BE2C (cell line): ENCODE measurements at regions not wholly inside any gene's neighbourhood (a gene's known extent, or its start where the extent isn't known, plus 50 kb on each side); places are given as distances from the start of the nearest gene placed in this dataset.
"Not testable (repeated sequence)": the region's sequence is repeated elsewhere in the genome, so short reads cannot be mapped to it uniquely, and the experiment has no call there.

Experiments used
- DNase-seq: peaks from one replicate; pipeline ENCODE4 v3.0.0-alpha.2; 2020
- H3K27me3 ChIP-seq: fragments of 250-450 bp; sonication (Bioruptor Pico); 2 replicates; pipeline ENCODE4 v1.5.1; 2020; ENCODE audit warnings: mild to moderate bottlenecking
- H3K36me3 ChIP-seq: fragments of 250-450 bp; sonication (Bioruptor Pico); 2 replicates; pipeline ENCODE4 v1.5.1; 2020; ENCODE audit warnings: mild to moderate bottlenecking
- H3K4me1 ChIP-seq: fragments of 250-450 bp; sonication (Bioruptor Pico); 2 replicates; pipeline ENCODE4 v1.5.1; 2020
- H3K4me3 ChIP-seq: 2 replicates; pipeline ENCODE4 v1.5.1; 2011; ENCODE audit warnings: low read depth, low read length
- H3K9me3 ChIP-seq: fragments of 250-450 bp; sonication (Bioruptor Pico); 2 replicates; pipeline ENCODE4 v1.5.1; 2020
- TF ChIP-seq, protein P1 (sequence below): IDR thresholded peaks from 2 replicates; pipeline ENCODE4 v1.5.1; 2012; ENCODE audit warnings: mild to moderate bottlenecking, low read depth, low read length

DNA sequence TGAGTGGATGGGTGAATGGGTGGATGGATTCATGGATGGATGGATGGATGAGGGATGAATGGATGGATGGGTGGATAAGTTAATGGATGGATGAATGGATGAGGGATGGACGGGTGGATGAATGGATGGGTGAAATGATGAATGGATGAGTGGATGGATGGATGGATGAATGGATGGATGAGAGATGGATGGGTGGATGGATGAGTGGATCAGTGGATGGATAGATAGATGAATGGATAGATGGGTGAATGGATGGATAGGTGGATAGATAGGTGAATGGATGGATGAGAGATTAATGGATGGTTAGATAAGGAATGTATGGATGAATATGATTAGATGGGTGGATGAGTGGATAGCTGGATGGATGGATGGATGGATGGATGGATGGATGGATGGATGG is 313.5 kb downstream of the NPHP4 start:
- Histone ChIP-seq H3K36me3 (no peaks in the 10 kb centered on the region), H3K27me3 (no peaks in the 10 kb centered on the region), H3K9me3 (no peaks in the 10 kb centered on the region), H3K4me3 (no peak overlapping the region), H3K4me1 (no peaks in the 10 kb centered on the region)
- TF ChIP-seq, protein P1, sequence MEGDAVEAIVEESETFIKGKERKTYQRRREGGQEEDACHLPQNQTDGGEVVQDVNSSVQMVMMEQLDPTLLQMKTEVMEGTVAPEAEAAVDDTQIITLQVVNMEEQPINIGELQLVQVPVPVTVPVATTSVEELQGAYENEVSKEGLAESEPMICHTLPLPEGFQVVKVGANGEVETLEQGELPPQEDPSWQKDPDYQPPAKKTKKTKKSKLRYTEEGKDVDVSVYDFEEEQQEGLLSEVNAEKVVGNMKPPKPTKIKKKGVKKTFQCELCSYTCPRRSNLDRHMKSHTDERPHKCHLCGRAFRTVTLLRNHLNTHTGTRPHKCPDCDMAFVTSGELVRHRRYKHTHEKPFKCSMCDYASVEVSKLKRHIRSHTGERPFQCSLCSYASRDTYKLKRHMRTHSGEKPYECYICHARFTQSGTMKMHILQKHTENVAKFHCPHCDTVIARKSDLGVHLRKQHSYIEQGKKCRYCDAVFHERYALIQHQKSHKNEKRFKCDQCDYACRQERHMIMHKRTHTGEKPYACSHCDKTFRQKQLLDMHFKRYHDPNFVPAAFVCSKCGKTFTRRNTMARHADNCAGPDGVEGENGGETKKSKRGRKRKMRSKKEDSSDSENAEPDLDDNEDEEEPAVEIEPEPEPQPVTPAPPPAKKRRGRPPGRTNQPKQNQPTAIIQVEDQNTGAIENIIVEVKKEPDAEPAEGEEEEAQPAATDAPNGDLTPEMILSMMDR, result no peak
- DNase-seq, result no peak

DNA sequence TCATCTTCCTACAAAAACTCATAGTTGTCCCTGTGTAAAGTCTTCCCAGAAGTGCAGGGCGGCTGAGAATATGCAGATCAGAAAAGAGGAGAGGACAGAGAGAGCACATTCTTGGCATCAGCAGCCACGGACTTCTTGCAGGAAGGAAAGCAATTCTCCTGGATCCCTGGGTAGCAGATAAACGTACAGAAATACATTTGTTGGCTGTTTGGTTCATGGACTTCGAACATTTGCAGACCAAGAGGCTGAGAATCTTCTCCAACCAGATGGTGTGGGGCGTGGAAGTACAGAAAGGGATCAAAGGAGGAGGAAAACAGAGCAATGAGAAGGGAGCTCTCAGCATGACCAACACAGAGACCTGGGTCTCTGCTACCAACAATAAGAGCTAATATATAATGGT is 319.9 kb downstream of the NPHP4 start:
- H3K4me1 ChIP-seq, H3K4me3 ChIP-seq, H3K36me3 ChIP-seq, DNase-seq, H3K9me3 ChIP-seq, H3K27me3 ChIP-seq: not testable (repeated sequence)

- Histone ChIP-seq H3K36me3 (no peaks in the 10 kb centered on the region), H3K9me3 (no peaks in the 10 kb centered on the region), H3K4me1 (no peaks in the 10 kb centered on the region), H3K4me3 (no peak overlapping the region), H3K27me3 (no peaks in the 10 kb centered on the region)
- TF ChIP-seq, protein P1, result no peak
- DNase-seq, result no peak
These were observed 321.5 kb downstream of the NPHP4 start for GRCh38 chr1:5670590-5671350.

DNA sequence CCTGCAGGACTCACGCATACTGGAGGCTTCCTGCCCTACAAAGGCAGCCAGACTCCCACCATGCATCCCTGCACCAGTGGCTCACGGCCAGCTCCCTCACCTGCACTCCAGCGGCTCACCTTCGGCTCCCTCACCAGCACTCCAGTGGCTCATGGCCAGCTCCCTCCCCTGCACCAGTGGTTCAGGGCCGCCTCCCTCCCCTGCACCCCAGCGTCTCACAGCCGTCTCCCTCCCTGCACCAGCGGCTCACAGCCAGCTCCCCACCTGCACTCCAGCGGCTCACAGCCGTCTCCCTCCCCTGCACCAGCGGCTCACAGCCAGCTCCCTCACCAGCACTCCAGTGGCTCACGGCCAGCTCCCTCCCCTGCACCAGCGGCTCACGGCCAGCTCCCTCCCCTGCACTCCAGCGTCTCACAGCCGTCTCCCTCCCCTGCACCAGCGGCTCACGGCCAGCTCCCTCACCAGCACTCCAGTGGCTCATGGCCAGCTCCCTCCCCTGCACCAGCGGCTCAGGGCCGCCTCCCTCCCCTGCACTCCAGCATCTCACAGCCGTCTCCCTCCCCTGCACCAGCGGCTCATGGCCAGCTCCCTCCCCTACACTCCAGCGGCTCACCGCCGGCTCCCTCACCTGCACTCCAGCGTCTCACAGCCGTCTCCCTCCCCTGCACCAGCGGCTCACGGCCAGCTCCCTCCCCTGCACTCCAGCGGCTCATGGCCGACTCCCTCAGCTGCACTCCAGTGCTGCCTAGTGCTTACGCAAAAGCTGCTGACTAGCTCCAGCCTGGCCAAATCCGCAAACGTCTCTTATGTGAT is 324.5 kb downstream of the NPHP4 start:
- TF ChIP-seq, protein P1, result no peak
- H3K4me1 ChIP-seq, result no peaks in the 10 kb centered on the region
- H3K9me3 ChIP-seq, result no peaks in the 10 kb centered on the region
- H3K36me3 ChIP-seq, result no peaks in the 10 kb centered on the region
- H3K27me3 ChIP-seq, result no peaks in the 10 kb centered on the region
- no peak for DNase-seq
- no peak overlapping the region for H3K4me3 ChIP-seq

DNA sequence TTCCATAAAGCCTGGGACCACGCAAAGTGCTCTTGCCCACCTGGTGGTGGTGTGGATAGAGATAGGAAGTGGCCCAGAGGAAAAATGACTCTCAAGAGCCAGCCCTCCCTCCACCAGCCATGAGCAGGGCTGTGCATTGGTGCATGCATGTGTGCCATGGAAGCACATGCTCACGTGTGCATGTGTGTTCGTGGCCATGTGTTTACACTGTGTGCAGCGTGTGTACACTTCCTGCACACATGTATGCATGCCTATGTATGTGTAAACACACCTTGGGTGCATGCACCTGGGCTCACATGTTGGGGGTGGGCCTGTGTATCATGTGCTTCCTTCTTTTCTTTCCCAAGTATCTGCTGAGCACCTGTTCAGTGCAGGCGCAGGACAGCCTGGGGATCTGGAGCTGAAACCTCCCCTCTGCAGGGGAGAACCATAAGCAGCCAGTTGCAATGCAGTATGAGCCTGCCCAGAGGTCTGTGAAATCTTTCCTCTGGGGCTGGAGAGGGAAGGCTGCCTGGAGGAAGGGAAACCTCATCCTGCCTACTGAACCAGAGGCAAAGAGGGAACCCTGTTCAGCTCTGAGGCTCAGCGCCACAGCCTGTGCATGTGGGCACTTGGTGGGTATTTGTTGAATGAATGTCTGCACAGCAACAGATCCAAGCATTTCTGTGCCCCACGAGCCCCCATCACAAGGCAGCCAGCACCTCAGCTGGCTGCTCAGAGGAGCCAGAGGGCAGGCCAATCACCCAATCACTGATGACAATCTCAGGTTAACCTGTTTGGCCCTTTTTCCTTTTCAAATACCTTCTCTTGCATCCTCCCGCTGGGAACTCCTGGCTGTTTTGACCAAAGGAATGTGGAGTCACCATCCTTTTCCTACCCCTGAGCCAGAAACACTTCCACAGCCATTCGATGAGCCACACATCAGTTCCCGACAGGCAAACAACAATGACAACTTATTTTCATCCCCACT is 327.0 kb downstream of the NPHP4 start:
- H3K4me1 ChIP-seq, result no peaks in the 10 kb centered on the region
- TF ChIP-seq, protein P1, result no peak
- no peaks in the 10 kb centered on the region for H3K36me3 ChIP-seq
- no peak overlapping the region for H3K4me3 ChIP-seq
- no peak for DNase-seq
- no peaks in the 10 kb centered on the region for H3K9me3 ChIP-seq
- no peaks in the 10 kb centered on the region for H3K27me3 ChIP-seq

DNA sequence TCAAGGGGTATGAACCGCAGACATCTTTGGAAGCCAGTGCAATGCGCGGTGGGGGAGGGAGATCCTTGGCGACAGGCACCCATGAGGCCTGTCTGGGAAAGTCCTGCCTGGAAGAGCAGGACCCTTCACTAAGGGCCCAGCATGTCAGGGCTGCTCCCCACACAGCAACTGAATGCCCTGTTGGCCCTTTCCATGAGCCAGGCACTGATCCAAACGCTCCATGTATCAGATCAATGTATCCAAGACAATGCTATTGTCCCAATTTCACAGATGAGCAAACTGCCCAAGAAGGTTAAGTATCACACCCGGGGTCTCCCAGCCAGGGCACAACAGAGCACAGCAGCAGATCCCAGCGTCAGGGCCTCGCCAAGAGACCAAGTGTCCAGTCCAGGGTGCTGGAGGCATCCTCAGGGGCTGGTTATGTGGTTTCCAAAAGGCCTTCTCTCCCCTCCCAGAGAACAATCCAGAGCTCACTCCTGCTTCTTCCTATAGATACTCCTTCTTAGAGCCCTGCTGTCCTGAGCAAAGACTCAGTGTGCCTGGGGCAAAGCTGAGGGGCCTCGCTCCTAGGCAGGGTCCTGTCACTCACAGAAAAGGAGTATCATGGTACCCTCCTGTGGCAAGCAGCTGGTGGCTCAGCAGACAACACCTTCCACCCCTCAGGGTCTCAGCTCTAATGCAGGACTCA is 328.0 kb downstream of the NPHP4 start:
- Histone ChIP-seq H3K9me3 (no peaks in the 10 kb centered on the region), H3K4me1 (no peaks in the 10 kb centered on the region), H3K27me3 (no peaks in the 10 kb centered on the region), H3K36me3 (no peaks in the 10 kb centered on the region), H3K4me3 (no peak overlapping the region)
- TF ChIP-seq, protein P1, result no peak
- DNase-seq, result no peak
